HEK293 (cell line): ENCODE measurements at regions not wholly inside any gene's neighbourhood (a gene's known extent, or its start where the extent isn't known, plus 50 kb on each side); places are given as distances from the start of the nearest gene placed in this dataset.

Experiments used
- EGR2 ChIP-seq: fragments of 450-650 bp; formaldehyde crosslinking; IDR thresholded peaks from 2 replicates; pipeline ENCODE4 v1.5.1; 2016; ENCODE audit warnings: low read depth, missing biosample characterization, missing genetic modification characterization
- ZFP41 ChIP-seq: fragments of 450-650 bp; formaldehyde crosslinking; IDR thresholded peaks from 2 replicates; pipeline ENCODE4 v1.5.1; 2016; ENCODE audit warnings: missing biosample characterization, missing genetic modification characterization, borderline replicate concordance
- ZNF140 ChIP-seq: fragments of 450-650 bp; formaldehyde crosslinking; IDR thresholded peaks from 2 replicates; pipeline ENCODE4 v1.5.1; 2016; ENCODE audit warnings: missing biosample characterization, missing genetic modification characterization
- ZNF621 ChIP-seq: fragments of 450-650 bp; formaldehyde crosslinking; IDR thresholded peaks from 2 replicates; pipeline ENCODE4 v1.5.1; 2017; ENCODE audit warnings: missing biosample characterization, missing genetic modification characterization
- ZNF623 ChIP-seq: fragments of 450-650 bp; formaldehyde crosslinking; IDR thresholded peaks from 2 replicates; pipeline ENCODE4 v1.5.1; 2016; ENCODE audit warnings: missing biosample characterization, missing genetic modification characterization
- TF ChIP-seq, protein P1 (sequence below): fragments of 450-650 bp; formaldehyde crosslinking; IDR thresholded peaks from 2 replicates; pipeline ENCODE4 v1.5.1; 2016; ENCODE audit warnings: missing biosample characterization, missing genetic modification characterization
- TF ChIP-seq, protein P2 (sequence below): fragments of 450-650 bp; formaldehyde crosslinking; IDR thresholded peaks from 2 replicates; pipeline ENCODE4 v1.5.1; 2016; ENCODE audit warnings: missing biosample characterization, missing genetic modification characterization, low read depth
- TF ChIP-seq, protein P3 (sequence below): fragments of 450-650 bp; formaldehyde crosslinking; IDR thresholded peaks from 2 replicates; pipeline ENCODE4 v1.5.1; 2016; ENCODE audit warnings: missing biosample characterization, missing genetic modification characterization

DNA sequence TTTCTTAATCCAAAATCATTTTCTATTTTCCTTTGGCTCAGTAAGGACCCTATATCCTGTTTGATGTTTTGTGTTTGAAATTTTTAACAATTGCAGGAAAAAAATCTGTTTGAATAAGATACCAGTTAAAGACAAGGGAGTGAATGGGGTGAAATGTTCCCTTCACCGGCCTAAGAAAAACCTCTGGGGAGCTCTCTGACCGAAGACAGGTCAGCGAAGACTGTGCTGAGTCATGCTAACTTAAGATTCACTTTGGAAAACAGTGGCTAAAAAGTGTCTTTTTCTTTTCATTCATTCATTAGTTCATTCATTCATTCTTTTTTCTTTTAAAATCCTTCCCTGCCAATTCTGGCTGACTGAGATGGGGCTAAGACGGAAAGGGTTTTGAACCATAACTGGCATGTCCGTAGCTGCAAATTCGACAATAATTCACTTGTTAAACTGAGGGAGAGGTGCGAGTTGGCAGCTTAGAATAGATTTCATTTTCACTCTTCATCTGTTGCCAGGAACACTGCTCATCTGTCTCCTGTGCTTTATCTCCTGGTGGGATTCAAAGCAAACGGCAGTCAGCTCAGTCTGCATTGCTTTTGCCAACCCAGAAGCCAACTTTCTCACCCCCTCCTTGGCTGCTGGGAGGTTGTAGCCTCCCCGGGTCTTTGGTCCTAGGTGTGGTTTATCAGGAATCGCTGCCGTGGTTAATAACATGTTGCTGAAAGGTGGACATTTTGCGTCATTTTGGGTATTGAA, 434.0 kb upstream of the LARGE1 start:
- TF ChIP-seq, protein P1, sequence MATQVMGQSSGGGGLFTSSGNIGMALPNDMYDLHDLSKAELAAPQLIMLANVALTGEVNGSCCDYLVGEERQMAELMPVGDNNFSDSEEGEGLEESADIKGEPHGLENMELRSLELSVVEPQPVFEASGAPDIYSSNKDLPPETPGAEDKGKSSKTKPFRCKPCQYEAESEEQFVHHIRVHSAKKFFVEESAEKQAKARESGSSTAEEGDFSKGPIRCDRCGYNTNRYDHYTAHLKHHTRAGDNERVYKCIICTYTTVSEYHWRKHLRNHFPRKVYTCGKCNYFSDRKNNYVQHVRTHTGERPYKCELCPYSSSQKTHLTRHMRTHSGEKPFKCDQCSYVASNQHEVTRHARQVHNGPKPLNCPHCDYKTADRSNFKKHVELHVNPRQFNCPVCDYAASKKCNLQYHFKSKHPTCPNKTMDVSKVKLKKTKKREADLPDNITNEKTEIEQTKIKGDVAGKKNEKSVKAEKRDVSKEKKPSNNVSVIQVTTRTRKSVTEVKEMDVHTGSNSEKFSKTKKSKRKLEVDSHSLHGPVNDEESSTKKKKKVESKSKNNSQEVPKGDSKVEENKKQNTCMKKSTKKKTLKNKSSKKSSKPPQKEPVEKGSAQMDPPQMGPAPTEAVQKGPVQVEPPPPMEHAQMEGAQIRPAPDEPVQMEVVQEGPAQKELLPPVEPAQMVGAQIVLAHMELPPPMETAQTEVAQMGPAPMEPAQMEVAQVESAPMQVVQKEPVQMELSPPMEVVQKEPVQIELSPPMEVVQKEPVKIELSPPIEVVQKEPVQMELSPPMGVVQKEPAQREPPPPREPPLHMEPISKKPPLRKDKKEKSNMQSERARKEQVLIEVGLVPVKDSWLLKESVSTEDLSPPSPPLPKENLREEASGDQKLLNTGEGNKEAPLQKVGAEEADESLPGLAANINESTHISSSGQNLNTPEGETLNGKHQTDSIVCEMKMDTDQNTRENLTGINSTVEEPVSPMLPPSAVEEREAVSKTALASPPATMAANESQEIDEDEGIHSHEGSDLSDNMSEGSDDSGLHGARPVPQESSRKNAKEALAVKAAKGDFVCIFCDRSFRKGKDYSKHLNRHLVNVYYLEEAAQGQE (tag by site-specific recombination): no peak
- TF ChIP-seq ZFP41 (tag by site-specific recombination) (no peak), ZNF623 (no peak), EGR2 (tag by site-specific recombination) (no peak), ZNF140 (tag by site-specific recombination) (no peak), ZNF621 (tag by site-specific recombination) (no peak)
- TF ChIP-seq, protein P2, sequence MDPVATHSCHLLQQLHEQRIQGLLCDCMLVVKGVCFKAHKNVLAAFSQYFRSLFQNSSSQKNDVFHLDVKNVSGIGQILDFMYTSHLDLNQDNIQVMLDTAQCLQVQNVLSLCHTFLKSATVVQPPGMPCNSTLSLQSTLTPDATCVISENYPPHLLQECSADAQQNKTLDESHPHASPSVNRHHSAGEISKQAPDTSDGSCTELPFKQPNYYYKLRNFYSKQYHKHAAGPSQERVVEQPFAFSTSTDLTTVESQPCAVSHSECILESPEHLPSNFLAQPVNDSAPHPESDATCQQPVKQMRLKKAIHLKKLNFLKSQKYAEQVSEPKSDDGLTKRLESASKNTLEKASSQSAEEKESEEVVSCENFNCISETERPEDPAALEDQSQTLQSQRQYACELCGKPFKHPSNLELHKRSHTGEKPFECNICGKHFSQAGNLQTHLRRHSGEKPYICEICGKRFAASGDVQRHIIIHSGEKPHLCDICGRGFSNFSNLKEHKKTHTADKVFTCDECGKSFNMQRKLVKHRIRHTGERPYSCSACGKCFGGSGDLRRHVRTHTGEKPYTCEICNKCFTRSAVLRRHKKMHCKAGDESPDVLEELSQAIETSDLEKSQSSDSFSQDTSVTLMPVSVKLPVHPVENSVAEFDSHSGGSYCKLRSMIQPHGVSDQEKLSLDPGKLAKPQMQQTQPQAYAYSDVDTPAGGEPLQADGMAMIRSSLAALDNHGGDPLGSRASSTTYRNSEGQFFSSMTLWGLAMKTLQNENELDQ (tag by site-specific recombination): no peak
- TF ChIP-seq, protein P3, sequence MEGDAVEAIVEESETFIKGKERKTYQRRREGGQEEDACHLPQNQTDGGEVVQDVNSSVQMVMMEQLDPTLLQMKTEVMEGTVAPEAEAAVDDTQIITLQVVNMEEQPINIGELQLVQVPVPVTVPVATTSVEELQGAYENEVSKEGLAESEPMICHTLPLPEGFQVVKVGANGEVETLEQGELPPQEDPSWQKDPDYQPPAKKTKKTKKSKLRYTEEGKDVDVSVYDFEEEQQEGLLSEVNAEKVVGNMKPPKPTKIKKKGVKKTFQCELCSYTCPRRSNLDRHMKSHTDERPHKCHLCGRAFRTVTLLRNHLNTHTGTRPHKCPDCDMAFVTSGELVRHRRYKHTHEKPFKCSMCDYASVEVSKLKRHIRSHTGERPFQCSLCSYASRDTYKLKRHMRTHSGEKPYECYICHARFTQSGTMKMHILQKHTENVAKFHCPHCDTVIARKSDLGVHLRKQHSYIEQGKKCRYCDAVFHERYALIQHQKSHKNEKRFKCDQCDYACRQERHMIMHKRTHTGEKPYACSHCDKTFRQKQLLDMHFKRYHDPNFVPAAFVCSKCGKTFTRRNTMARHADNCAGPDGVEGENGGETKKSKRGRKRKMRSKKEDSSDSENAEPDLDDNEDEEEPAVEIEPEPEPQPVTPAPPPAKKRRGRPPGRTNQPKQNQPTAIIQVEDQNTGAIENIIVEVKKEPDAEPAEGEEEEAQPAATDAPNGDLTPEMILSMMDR (tag by site-specific recombination): no peak
